IMR-90 (cell line): ENCODE measurements at regions not wholly inside any gene's neighbourhood (a gene's known extent, or its start where the extent isn't known, plus 50 kb on each side); places are given as distances from the start of the nearest gene placed in this dataset.

Source experiments
- ATAC-seq: fragments of 200-7000 bp; cut with Tn5 transposase; 2 replicates; pipeline ENCODE4 v1.9.1; 2020; ENCODE audit warnings: low read depth, mild to moderate bottlenecking, moderate library complexity
- BruUV-seq: library from RNA; stranded (reverse); fragments of 400-500 nt; replicated peaks from 2 replicates; lab custom pipeline; 2021; lab: Mats Ljungman, UMichigan
- CTCF ChIA-PET: fragments of 300-600 bp; formaldehyde crosslinking; extraction: SDS; loops from one replicate; lab custom pipeline; 2021; ENCODE audit warnings: antibody characterized with exemption; lab: Yijun Ruan, JAX
- POLR2A ChIA-PET: fragments of 300-600 bp; sonication (Branson Sonifier 250); formaldehyde crosslinking; loops from one replicate; lab custom pipeline; 2022; ENCODE audit warnings: antibody characterized with exemption; ENCODE audit not compliant: unreplicated experiment; lab: Charles Lee
- DNase-seq: peaks from one replicate; pipeline ENCODE4 v3.0.0; 2013
- H2AFZ ChIP-seq: replicated peaks from 2 replicates; pipeline ENCODE3; 2013; ENCODE audit warnings: low read length, mild to moderate bottlenecking; ENCODE audit not compliant: poor library complexity
- H2AK5ac ChIP-seq: 2 replicates; pipeline ENCODE4 v1.6.1; 2013; ENCODE audit warnings: low read depth, low read length, inconsistent platforms
- H2AK9ac ChIP-seq: replicated peaks from 2 replicates; pipeline ENCODE3; 2013; ENCODE audit warnings: mild to moderate bottlenecking, low read depth, low read length, moderate library complexity; ENCODE audit not compliant: poor library complexity
- H2BK120ac ChIP-seq: 2 replicates; pipeline ENCODE4 v1.6.1; 2013; ENCODE audit warnings: low read depth, low read length, inconsistent platforms
- H2BK15ac ChIP-seq: 3 replicates; pipeline ENCODE4 v1.6.1; 2013; ENCODE audit warnings: low read depth, low read length, inconsistent platforms
- H2BK20ac ChIP-seq: 2 replicates; pipeline ENCODE4 v1.6.1; 2013; ENCODE audit warnings: low read depth, mild to moderate bottlenecking, inconsistent platforms, low read length, moderate library complexity
- H2BK5ac ChIP-seq: 2 replicates; pipeline ENCODE4 v1.6.1; 2013; ENCODE audit warnings: mild to moderate bottlenecking, low read depth, low read length, inconsistent platforms; ENCODE audit not compliant: poor library complexity, severe bottlenecking
- H3K14ac ChIP-seq: replicated peaks from 2 replicates; pipeline ENCODE4 v1.6.1; 2013; ENCODE audit warnings: low read depth, low read length, inconsistent platforms
- H3K18ac ChIP-seq: 2 replicates; pipeline ENCODE4 v1.6.1; 2013; ENCODE audit warnings: low read depth, low read length, control low read depth
- H3K23ac ChIP-seq: 2 replicates; pipeline ENCODE4 v1.6.1; 2013; ENCODE audit warnings: low read depth, low read length, inconsistent platforms
- H3K27ac ChIP-seq: 2 replicates; pipeline ENCODE4 v1.5.1; 2013; ENCODE audit warnings: mild to moderate bottlenecking, control low read depth, low read length; ENCODE audit not compliant: insufficient read depth
- H3K27me3 ChIP-seq: 2 replicates; pipeline ENCODE4 v1.6.1; 2013; ENCODE audit warnings: low read length; ENCODE audit not compliant: control insufficient read depth, insufficient read depth
- H3K36me3 ChIP-seq: 2 replicates; pipeline ENCODE4 v1.6.1; 2013; ENCODE audit warnings: low read length, mixed read lengths; ENCODE audit not compliant: control insufficient read depth, insufficient read depth
- H3K4ac ChIP-seq: 2 replicates; pipeline ENCODE4 v1.6.1; 2013; ENCODE audit warnings: low read depth, low read length, inconsistent platforms
- H3K4me1 ChIP-seq: 2 replicates; pipeline ENCODE4 v1.6.1; 2013; ENCODE audit warnings: low read length, mixed read lengths; ENCODE audit not compliant: control insufficient read depth, insufficient read depth
- H3K4me2 ChIP-seq: 2 replicates; pipeline ENCODE4 v1.6.1; 2013; ENCODE audit warnings: low read depth, mild to moderate bottlenecking, control low read depth, low read length, moderate library complexity
- H3K4me3 ChIP-seq: 2 replicates; pipeline ENCODE4 v1.5.1; 2013; ENCODE audit warnings: low read depth, mild to moderate bottlenecking, control low read depth, low read length, moderate library complexity; ENCODE audit not compliant: insufficient read depth
- H3K56ac ChIP-seq: 2 replicates; pipeline ENCODE4 v1.6.1; 2013; ENCODE audit warnings: low read length, inconsistent platforms; ENCODE audit not compliant: insufficient read depth; ENCODE audit errors: extremely low read depth
- H3K79me1 ChIP-seq, 2 experiments: 2 replicates each; pipeline ENCODE4 v1.6.1; 2013; ENCODE audit warnings: low read length in 2 of 2, inconsistent platforms in 1 of 2, low read depth in 1 of 2
- H3K9ac ChIP-seq: 2 replicates; pipeline ENCODE4 v1.6.1; 2013; ENCODE audit warnings: low read depth, low read length, control low read depth
- H3K9me1 ChIP-seq: 2 replicates; pipeline ENCODE4 v1.6.1; 2013; ENCODE audit warnings: low read length, inconsistent platforms; ENCODE audit not compliant: insufficient read depth
- H3K9me3 ChIP-seq: 2 replicates; pipeline ENCODE4 v1.6.1; 2013; ENCODE audit warnings: low read length; ENCODE audit not compliant: control insufficient read depth, insufficient read depth
- H4K20me1 ChIP-seq: 2 replicates; pipeline ENCODE4 v1.6.1; 2013; ENCODE audit warnings: low read length, inconsistent platforms; ENCODE audit not compliant: insufficient read depth
- H4K5ac ChIP-seq: 2 replicates; pipeline ENCODE4 v1.6.1; 2013; ENCODE audit warnings: mild to moderate bottlenecking, low read depth, low read length, control low read depth
- H4K8ac ChIP-seq, 2 experiments: 2 replicates each; pipeline ENCODE4 v1.6.1; 2013; ENCODE audit warnings: low read depth in 2 of 2, low read length in 2 of 2, control low read depth in 1 of 2, inconsistent platforms in 1 of 2
- H4K91ac ChIP-seq: 2 replicates; pipeline ENCODE4 v1.6.1; 2013; ENCODE audit warnings: low read depth, low read length, inconsistent platforms; ENCODE audit not compliant: insufficient read depth
- BHLHE40 ChIP-seq: fragments of 150-350 bp; IDR thresholded peaks from 2 replicates; pipeline ENCODE4 v1.6.1; 2016; ENCODE audit warnings: mild to moderate bottlenecking, low read depth, low read length
- CTCF ChIP-seq: conservative IDR thresholded peaks from 2 replicates; pipeline ENCODE4 v1.5.1; 2012; ENCODE audit warnings: mild to moderate bottlenecking, low read depth, low read length, improper control_type of control experiment
- ELK1 ChIP-seq: fragments of 150-350 bp; IDR thresholded peaks from 2 replicates; pipeline ENCODE4 v1.6.1; 2016; ENCODE audit warnings: low read depth, mild to moderate bottlenecking, low read length, moderate library complexity, borderline replicate concordance
- FOS ChIP-seq: fragments of 150-350 bp; IDR thresholded peaks from 2 replicates; pipeline ENCODE4 v1.6.1; 2016; ENCODE audit warnings: low read depth, low read length
- MAFK ChIP-seq: IDR thresholded peaks from 2 replicates; pipeline ENCODE4 v1.6.1; 2012; ENCODE audit warnings: low read depth, low read length, improper control_type of control experiment
- NFE2L2 ChIP-seq: fragments of 150-350 bp; IDR thresholded peaks from 2 replicates; pipeline ENCODE4 v1.6.1; 2016; ENCODE audit warnings: low read depth, mild to moderate bottlenecking, low read length
- POLR2A ChIP-seq: IDR thresholded peaks from 2 replicates; pipeline ENCODE4 v1.6.1; 2012; ENCODE audit warnings: mild to moderate bottlenecking, low read depth, low read length
- RCOR1 ChIP-seq: IDR thresholded peaks from 2 replicates; pipeline ENCODE4 v1.6.1; 2012; ENCODE audit warnings: mild to moderate bottlenecking, low read length, improper control_type of control experiment; ENCODE audit not compliant: insufficient replicate concordance
- RFX5 ChIP-seq: IDR thresholded peaks from 2 replicates; pipeline ENCODE4 v1.8.0; 2012; ENCODE audit warnings: low read depth, mild to moderate bottlenecking, low read length, moderate library complexity
- SMC3 ChIP-seq: fragments of 150-350 bp; IDR thresholded peaks from 2 replicates; pipeline ENCODE4 v1.6.1; 2016; ENCODE audit warnings: low read depth, mild to moderate bottlenecking, antibody characterized with exemption, low read length, moderate library complexity
- dilution Hi-C: fragments of 300-500 bp; cut with HindIII; formaldehyde crosslinking; loops from one replicate; pipeline ENCODE4 v1.14.3; 2018; ENCODE audit warnings: low sequenced_read_pairs; ENCODE audit not compliant: unreplicated experiment
- in situ Hi-C: fragments of 300-500 bp; cut with MboI; formaldehyde crosslinking; loops from 3 replicates; pipeline ENCODE4 v1.14.3; 2019; ENCODE audit warnings: low sequenced_read_pairs, inconsistent platforms, mixed read lengths
- intact Hi-C: fragments of 100-400 bp; cut with micrococcal nuclease; formaldehyde crosslinking; loops from 2 replicates; pipeline ENCODE4 v1.10.0; 2022

- H4K20me1 ChIP-seq = no peaks in the 10 kb centered on the region
- no peak overlapping the region for H2BK20ac ChIP-seq
- H4K8ac ChIP-seq = no peak overlapping the region
- H4K5ac ChIP-seq = no peak overlapping the region
- TF ChIP-seq RFX5 (no peak), CTCF (no peak), POLR2A (no peak), NFE2L2 (no peak), MAFK (no peak), SMC3 (no peak), FOS (no peak), RCOR1 (no peak), BHLHE40 (no peak), ELK1 (no peak)
- H2AK9ac ChIP-seq = no peak overlapping the region
- no peak overlapping the region for H2AFZ ChIP-seq
- H3K36me3 ChIP-seq = no peaks in the 10 kb centered on the region
- H4K91ac ChIP-seq = no peak overlapping the region
- no peak overlapping the region for H3K23ac ChIP-seq
- CTCF ChIA-PET = no interaction called here
- dilution Hi-C loops = no loop called here
- peaks cover 10% of the 10 kb centered on the region for H3K9me3 ChIP-seq
- POLR2A ChIA-PET = no interaction called here
- ATAC-seq (no peak), DNase-seq (no peak)
- intact Hi-C loops = loop anchor here (10.0 kb wide), 1 partner anchor 283 kb away; no protein-coding TSS in a partner anchor
- H3K4me2 ChIP-seq = no peak overlapping the region
- BruUV-seq = no TSS peak
- no peaks in the 10 kb centered on the region for H3K27me3 ChIP-seq
- H3K79me1 ChIP-seq = no peaks in the 10 kb centered on the region
- H2AK5ac ChIP-seq = no peak overlapping the region
- H3K18ac ChIP-seq = no peak overlapping the region
- H3K27ac ChIP-seq = no peak overlapping the region
- in situ Hi-C loops = no loop called here
- H3K4me1 ChIP-seq = no peaks in the 10 kb centered on the region
- H3K4ac ChIP-seq = no peak overlapping the region
- no peak overlapping the region for H2BK120ac ChIP-seq
- H3K9ac ChIP-seq = no peak overlapping the region
- H3K9me1 ChIP-seq = no peaks in the 10 kb centered on the region
- H3K14ac ChIP-seq = no peak overlapping the region
- no peak overlapping the region for H2BK5ac ChIP-seq
- no peak overlapping the region for H3K4me3 ChIP-seq
- no peak overlapping the region for H3K56ac ChIP-seq
- no peak overlapping the region for H2BK15ac ChIP-seq
These were observed 504.0 kb downstream of the EPHA4 start for GRCh38 chr2:221068123-221068522.
